Stimulated activated CD4-positive, alpha-beta T cell treated with anti-CD3 and anti-CD28 coated beads, Interleukin-1b, Interleukin-23, amount 100 ng/mL, for 48 hours (primary cell): ENCODE measurements at regions not wholly inside any gene's neighbourhood (a gene's known extent, or its start where the extent isn't known, plus 50 kb on each side); places are given as distances from the start of the nearest gene placed in this dataset.

ENCODE experiments used
- DNase-seq: peaks from one replicate; pipeline ENCODE4 v3.0.0-alpha.2; 2020

- DNase-seq = no peak
Measured at GRCh38 chr18:45548614-45549013, 66.7 kb upstream of the SLC14A2 start.

- no peak for DNase-seq
Measured at GRCh38 chr18:45549290-45549689, 66.0 kb upstream of the SLC14A2 start.

GRCh38 chr18:45551142-45551815, 64.0 kb upstream of the SLC14A2 start:
- DNase-seq = no peak

GRCh38 chr18:45553723-45554388, 61.4 kb upstream of the SLC14A2 start:
- DNase-seq = no peak

DNA sequence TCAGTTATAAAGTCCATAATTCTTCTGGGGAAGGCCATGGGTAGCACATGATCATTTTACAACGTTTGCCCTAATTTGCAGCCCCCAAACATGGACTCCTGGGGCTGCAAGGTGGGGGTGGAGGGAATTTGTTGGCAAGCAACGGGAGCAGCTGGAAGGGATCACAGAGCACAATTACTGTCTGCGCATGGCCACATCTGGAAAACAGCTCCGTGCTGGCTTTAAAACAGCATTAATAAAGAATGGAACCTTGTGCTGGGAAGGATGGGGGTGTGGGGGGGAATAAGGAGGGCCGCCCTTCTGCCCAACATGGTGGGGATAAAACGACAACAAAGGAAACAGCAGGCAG, 60.9 kb upstream of the SLC14A2 start:
- DNase-seq = no peak

DNA sequence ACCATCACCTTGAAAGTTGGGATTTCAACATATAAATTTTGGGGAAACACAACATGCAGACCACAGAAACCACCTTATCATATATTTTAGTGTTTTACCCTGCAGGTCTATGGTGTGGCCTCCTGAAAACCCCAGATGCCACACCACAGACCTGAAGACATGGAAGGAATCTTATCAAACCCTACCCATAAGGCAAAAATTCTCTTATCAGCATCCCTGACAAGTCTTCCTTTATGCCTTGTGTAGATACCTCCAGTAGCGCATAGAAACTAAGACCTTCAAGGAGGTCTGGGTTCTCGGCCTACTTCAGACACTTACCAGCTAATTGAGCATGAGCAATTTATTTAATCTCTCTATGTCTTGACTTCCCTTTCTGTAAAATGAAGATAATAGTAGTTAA, 59.1 kb upstream of the SLC14A2 start:
- no peak for DNase-seq

DNA sequence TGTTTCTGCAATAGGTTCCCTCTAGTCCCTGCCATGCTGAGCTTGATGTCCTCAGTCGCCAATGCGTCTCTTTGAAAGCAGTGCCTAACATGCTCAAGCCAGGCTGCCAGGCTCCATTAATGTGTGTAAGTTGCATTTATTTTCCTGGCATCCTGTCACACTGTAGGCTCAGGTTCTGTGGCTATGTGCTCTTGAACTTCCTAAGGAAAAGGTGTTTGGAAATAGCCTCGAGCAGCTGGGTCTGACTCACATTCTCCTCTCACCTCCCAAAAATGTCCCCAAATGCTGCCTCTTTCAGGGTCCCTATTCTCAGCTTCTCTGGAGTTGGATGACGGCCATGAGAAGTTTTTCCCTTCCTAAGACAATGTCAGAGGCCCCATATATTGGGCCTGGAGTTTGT, 58.0 kb upstream of the SLC14A2 start:
- DNase-seq = no peak

DNA sequence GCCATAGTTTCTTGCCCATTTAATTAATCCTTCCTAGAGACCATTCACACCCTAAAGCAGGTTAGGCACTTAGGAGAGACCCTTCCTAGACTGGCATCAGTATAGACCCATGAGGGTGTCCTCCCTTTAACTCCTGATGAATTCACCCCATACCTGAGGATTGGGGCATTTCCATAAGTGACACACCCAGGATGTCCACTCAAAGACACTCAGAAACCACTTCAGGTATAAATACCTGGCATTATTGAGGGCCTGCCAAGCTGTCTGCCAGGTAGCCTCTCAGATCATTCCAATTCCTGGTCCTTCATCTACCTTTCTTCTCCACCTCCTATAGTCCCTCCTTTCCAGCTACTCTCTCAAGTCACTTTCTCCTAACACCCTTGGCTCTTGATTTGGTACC, 57.5 kb upstream of the SLC14A2 start:
- DNase-seq = no peak

DNA sequence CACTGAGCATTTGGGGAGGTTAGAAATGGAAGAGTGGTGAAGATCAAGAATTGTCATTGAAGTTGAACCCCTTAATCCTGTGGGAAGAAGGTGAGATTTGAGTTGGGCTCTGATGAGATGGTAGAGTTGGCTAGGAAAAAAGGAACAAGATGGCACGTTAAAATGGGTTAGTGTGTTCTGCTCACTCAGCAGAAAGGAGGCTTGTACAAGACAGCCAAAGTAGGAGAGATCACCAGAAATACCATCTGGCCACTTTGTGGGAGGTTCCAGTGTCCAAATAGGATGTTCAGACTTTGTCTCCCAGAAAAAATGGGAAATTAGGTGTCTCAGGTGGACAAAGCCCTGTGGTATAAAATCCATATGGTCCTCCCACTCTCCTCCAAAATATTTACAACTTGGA, 56.0 kb upstream of the SLC14A2 start:
- no peak for DNase-seq

- DNase-seq = no peak
Measured at GRCh38 chr18:45560870-45561269, 54.4 kb upstream of the SLC14A2 start.

GRCh38 chr18:45562567-45563479, 52.5 kb upstream of the SLC14A2 start:
- no peak for DNase-seq

DNA sequence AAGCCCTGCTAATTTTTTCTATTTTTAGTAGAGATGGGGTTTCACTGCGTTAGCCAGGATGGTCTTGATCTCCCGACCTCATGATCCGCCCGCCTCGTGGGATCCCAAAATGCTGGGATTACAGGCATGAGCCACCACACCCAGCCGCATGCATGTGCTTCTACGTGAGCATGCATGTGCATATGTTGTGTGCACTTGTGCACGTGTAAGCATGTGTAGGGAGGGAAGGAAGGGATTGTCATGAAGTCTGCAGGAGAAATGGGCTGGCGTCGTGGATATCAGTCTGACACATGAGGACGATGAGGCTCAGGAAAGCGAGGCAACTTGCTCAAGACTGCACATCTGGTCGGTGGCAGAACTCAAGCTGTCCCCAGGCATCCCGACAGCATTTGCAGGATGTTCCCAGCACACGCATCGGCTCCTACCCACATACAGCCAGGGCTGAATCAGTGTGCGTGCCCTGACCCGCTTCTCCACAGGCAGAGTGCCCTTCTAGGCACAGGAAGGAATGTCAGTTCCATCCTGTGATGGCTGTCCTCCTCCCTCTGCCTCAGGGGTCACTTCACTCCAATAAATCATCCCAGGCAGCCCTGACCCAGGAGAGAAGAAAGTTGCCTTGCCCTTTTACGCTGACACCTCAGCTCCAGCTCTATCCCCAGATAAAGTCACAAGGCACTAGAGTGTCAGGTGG, 49.9 kb upstream of the SLC14A2 start:
- DNase-seq = no peak
